Omental fat pad (tissue), 3 donors: ENCODE measurements at regions not wholly inside any gene's neighbourhood (a gene's known extent, or its start where the extent isn't known, plus 50 kb on each side); places are given as distances from the start of the nearest gene placed in this dataset.

Experiments used
- ATAC-seq: fragments of 150-250 bp; one replicate; pipeline ENCODE4 v1.9.1; 2016; ENCODE audit warnings: mild to moderate bottlenecking, moderate library complexity; ENCODE audit not compliant: low FRiP score
- DNase-seq: peaks from one replicate; pipeline ENCODE4 v3.0.0-alpha.2; 2019; ENCODE audit warnings: low spot score
- CTCF ChIP-seq, 3 donors: fragments of 450-650 bp; IDR thresholded peaks; one replicate each; pipeline ENCODE4 v1.5.1; 2016 to 2017; ENCODE audit warnings: antibody characterized with exemption in 3 of 3, mild to moderate bottlenecking in 3 of 3, moderate library complexity in 2 of 3

GRCh38 chr3:118540826-118541225 lies 493.8 kb downstream of the IGSF11 start:
- TF ChIP-seq CTCF (IDR thresholded peaks at IDR 0.05), result no peak
- DNase-seq (no peak), ATAC-seq (no peak)

GRCh38 chr3:118541796-118542195 lies 492.9 kb downstream of the IGSF11 start:
- DNase-seq (no peak), ATAC-seq (no peak)
- TF ChIP-seq CTCF (IDR thresholded peaks at IDR 0.05), result no peak

GRCh38 chr3:118543832-118544231 lies 490.8 kb downstream of the IGSF11 start:
- no peak for TF ChIP-seq CTCF (IDR thresholded peaks at IDR 0.05)
- DNase-seq (no peak), ATAC-seq (no peak)

- DNase-seq (no peak), ATAC-seq (no peak)
- TF ChIP-seq CTCF (IDR thresholded peaks at IDR 0.05), result no peak
Observed at GRCh38 chr3:118544458-118544857, 490.2 kb downstream of the IGSF11 start.

- TF ChIP-seq CTCF (IDR thresholded peaks at IDR 0.05), result no peak
- DNase-seq (no peak), ATAC-seq (no peak)
Observed at GRCh38 chr3:118548434-118548833, 486.2 kb downstream of the IGSF11 start.

- TF ChIP-seq CTCF (IDR thresholded peaks at IDR 0.05), result no peak
- ATAC-seq (no peak), DNase-seq (no peak)
Observed at GRCh38 chr3:118550122-118550521, 484.5 kb downstream of the IGSF11 start.

GRCh38 chr3:118550556-118550955 lies 484.1 kb downstream of the IGSF11 start:
- ATAC-seq (no peak), DNase-seq (no peak)
- no peak for TF ChIP-seq CTCF (IDR thresholded peaks at IDR 0.05)
